Heart left ventricle (tissue), 16 donors: ENCODE measurements at regions not wholly inside any gene's neighbourhood (a gene's known extent, or its start where the extent isn't known, plus 50 kb on each side); places are given as distances from the start of the nearest gene placed in this dataset.

Source experiments
- ATAC-seq, 4 donors: fragments of 200-7000 bp; cut with Tn5 transposase; one replicate each; pipeline ENCODE4 v1.9.1; 2020 to 2022; ENCODE audit warnings: moderate library complexity in 4 of 4, mild to moderate bottlenecking in 3 of 4, moderate number of reproducible peaks in 1 of 4
- DNase-seq, 5 donors: peaks; one replicate each; pipeline ENCODE4 v3.0.0-alpha.2; 2020
- H3K27ac ChIP-seq, 12 donors: fragments of 200-600 bp; sonication (generic) in 4 of 12; one replicate each; pipeline versions ENCODE4 v1.5.0 to v1.8.0; 2016 to 2022; ENCODE audit warnings: mild to moderate bottlenecking in 2 of 12
- H3K27me3 ChIP-seq, 9 donors: fragments of 200-600 bp; sonication (generic) in 2 of 9; one replicate each; pipeline versions ENCODE4 v1.5.1 to v1.8.0; 2016 to 2022; ENCODE audit warnings: mild to moderate bottlenecking in 3 of 9
- H3K36me3 ChIP-seq, 9 donors: fragments of 200-600 bp; sonication (generic) in 2 of 9; one replicate each; pipeline versions ENCODE4 v1.5.0 to v1.8.0; 2018 to 2022; ENCODE audit warnings: mild to moderate bottlenecking in 2 of 9
- H3K4me1 ChIP-seq, 12 donors: fragments of 200-600 bp; sonication (generic) in 4 of 12; one replicate each; pipeline versions ENCODE4 v1.5.0 to v1.8.0; 2016 to 2022; ENCODE audit warnings: mild to moderate bottlenecking in 3 of 12
- H3K4me3 ChIP-seq, 12 donors: fragments of 200-600 bp; sonication (generic) in 4 of 12; one replicate each; pipeline versions ENCODE4 v1.5.0 to v1.8.0; 2017 to 2022; ENCODE audit warnings: mild to moderate bottlenecking in 9 of 12, moderate library complexity in 4 of 12
- H3K9me3 ChIP-seq, 12 donors: fragments of 200-600 bp; sonication (generic) in 4 of 12; one replicate each; pipeline versions ENCODE4 v1.5.0 to v1.8.0; 2016 to 2022; ENCODE audit warnings: mild to moderate bottlenecking in 1 of 12
- CTCF ChIP-seq, 12 donors: fragments of 200-600 bp; sonication (generic) in 4 of 12; IDR thresholded peaks; one replicate each; pipeline versions ENCODE4 v1.5.0 to v1.8.0; 2018 to 2022; ENCODE audit warnings: antibody characterized with exemption in 12 of 12, mild to moderate bottlenecking in 5 of 12
- POLR2A ChIP-seq, 2 donors: fragments of 450-650 bp; IDR thresholded peaks; one replicate each; pipeline ENCODE4 v1.6.1; 2017; ENCODE audit warnings: antibody characterized with exemption in 2 of 2, mild to moderate bottlenecking in 2 of 2, moderate library complexity in 2 of 2
- WGBS, 4 donors: extraction: QIAGEN DNeasy Blood & Tissue Kit in 2 of 4; methylation state at CpG; one replicate each; pipeline versions ENCODE4 v1.1.5 to v1.1.7; 2013 to 2018; 5-methylcytosine and 5-hydroxymethylcytosine counted together
- intact Hi-C, 10 donors: fragments of 100-400 bp; cut with DNase I; formaldehyde crosslinking; loops; one replicate each; pipeline versions ENCODE4 v1.11.1 to v1.14.2; 2022
- donor health status: ischemic (EF 13 %, LVEDD 7.1; RV severe dilation, severe dysfunction).
- donor health status: healthy with polysubstance abuse.
- donor health status: DM: no; HTN: yes; CAD: no.
- donor health status: DM: no; HTN: no; CAD: no.
- donor health status: ischemic (EF 25% LVEDD 6.9; RV normal size, moderate dysfunction).
- donor health status: ischemic (EF 25% LVEDD 5.7; RV mildly dilated, moderate dysfunction).
- donor health status: healthy.
- donor health status: DM: yes; HTN: yes; CAD: no.
- donor health status: ischemic (EF 35%, LVEDD 5.7; RV mildly dilated, moderate dysfunction).
- donor health status: nonischemic (EF 11% LVEDD 7.7; RV severe dilation, severe dysfunction).
- donor health status: DM: yes; HTN: yes; CAD: no.
- donor health status: PGD.
- donor health status: ischemic (EF 29% LVEDD 5.4; RV normal size, mild dysfunction).
- donor health status: nonischemic (EF 23%, LVEDD 6.1; RV moderate dilation, normal function).

GRCh38 chr13:44786756-44787155 lies 202.5 kb downstream of the NUFIP1 start:
- 35 to 42% (median 40%) methylated on average over 3 of the region's 3 CpGs for WGBS, 4 donors
- ATAC-seq (peak in 1 of 4 donors; percentile 36), DNase-seq (no peak)
- Histone ChIP-seq H3K36me3 (no peaks in the 10 kb centered on the region), H3K4me1 (peaks cover 0 to 7% (median 0%) of the 10 kb centered on the region in 12 donors), H3K9me3 (no peaks in the 10 kb centered on the region), H3K4me3 (no peak overlapping the region), H3K27ac (no peak overlapping the region), H3K27me3 (no peaks in the 10 kb centered on the region)
- intact Hi-C loops, result no loop called here
- no peak for TF ChIP-seq CTCF (IDR thresholded peaks at IDR 0.05)
- TF ChIP-seq POLR2A (IDR thresholded peaks at IDR 0.05), result no peak

DNA sequence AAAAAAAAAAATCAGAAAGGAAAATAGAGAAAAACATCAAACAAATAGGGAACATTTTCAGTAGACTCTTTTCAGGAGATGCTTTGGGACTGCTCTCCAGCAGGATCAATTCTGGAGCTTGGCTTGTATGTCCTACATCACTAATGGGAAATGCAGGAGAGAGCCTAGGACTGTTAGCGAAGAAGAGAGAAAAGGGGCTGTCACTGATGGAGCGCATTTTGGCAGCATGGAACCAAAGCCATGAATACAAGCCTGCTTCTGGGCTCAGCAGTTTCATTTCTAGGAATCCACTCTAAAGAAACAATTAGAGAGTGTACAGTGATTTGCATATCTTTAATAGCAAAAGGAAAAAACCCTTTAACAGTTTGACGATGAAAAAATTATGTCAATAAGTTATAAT lies 203.9 kb downstream of the NUFIP1 start:
- Histone ChIP-seq H3K36me3 (no peaks in the 10 kb centered on the region), H3K27ac (no peak overlapping the region), H3K4me1 (peaks cover 0 to 7% (median 0%) of the 10 kb centered on the region in 12 donors), H3K27me3 (no peaks in the 10 kb centered on the region), H3K9me3 (no peaks in the 10 kb centered on the region), H3K4me3 (no peak overlapping the region)
- TF ChIP-seq POLR2A (IDR thresholded peaks at IDR 0.05) (no peak), CTCF (IDR thresholded peaks at IDR 0.05) (no peak)
- DNase-seq (no peak), ATAC-seq (no peak)
- WGBS, 4 donors, result 94 to 97% (median 95%) methylated on average over 3 of the region's 3 CpGs
- intact Hi-C loops, result no loop called here

- H3K4me3 ChIP-seq, result no peak overlapping the region
- intact Hi-C loops, result no loop called here
- ATAC-seq (no peak), DNase-seq (no peak)
- peaks cover 0 to 7% (median 0%) of the 10 kb centered on the region in 12 donors for H3K4me1 ChIP-seq
- TF ChIP-seq CTCF (IDR thresholded peaks at IDR 0.05) (no peak), POLR2A (IDR thresholded peaks at IDR 0.05) (no peak)
- H3K9me3 ChIP-seq, result no peaks in the 10 kb centered on the region
- 93 to 98% (median 95%) methylated on average over 2 of the region's 2 CpGs for WGBS, 4 donors
- H3K27ac ChIP-seq, result no peak overlapping the region
- H3K36me3 ChIP-seq, result no peaks in the 10 kb centered on the region
- no peaks in the 10 kb centered on the region for H3K27me3 ChIP-seq
Measured at GRCh38 chr13:44784708-44785080, 204.6 kb downstream of the NUFIP1 start.

DNA sequence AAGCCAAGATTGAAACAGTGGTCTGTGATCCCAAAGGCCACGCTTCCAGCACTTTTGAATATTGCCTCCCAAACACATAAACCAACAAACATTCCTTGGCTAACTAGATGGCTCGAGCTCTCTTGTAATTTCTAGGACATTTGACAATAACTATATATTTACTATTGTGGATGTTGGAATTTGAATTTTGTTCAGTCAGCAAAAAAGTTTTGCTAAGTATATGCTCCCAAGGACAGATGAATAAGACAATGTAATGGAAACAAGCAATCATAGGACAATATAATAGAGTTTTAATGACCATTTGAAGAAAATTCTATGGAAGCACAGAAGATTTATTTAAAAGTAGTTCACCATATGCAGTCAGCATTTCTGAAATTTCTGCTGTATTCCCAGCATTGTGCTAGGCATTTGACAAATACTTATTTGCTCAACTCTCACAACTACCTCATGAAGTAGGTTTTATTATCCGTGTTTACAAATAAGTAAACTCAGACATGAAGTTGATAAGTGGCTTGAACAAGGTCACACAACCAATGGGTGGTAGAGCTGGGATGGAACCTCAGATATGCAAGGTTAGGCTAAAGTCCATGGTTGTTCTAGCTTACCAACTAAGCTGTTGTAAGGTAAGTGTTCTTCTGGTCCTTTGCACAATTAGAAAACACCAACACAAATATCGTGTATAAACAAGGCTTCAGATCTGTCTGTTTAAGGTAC lies 205.1 kb downstream of the NUFIP1 start:
- no peak for TF ChIP-seq CTCF (IDR thresholded peaks at IDR 0.05)
- no peak for TF ChIP-seq POLR2A (IDR thresholded peaks at IDR 0.05)
- no peak for DNase-seq
- no peaks in the 10 kb centered on the region for H3K9me3 ChIP-seq
- peaks cover 0 to 7% (median 0%) of the 10 kb centered on the region in 12 donors for H3K4me1 ChIP-seq
- no peak overlapping the region for H3K27ac ChIP-seq
- H3K4me3 ChIP-seq, result no peak overlapping the region
- no peaks in the 10 kb centered on the region for H3K36me3 ChIP-seq
- intact Hi-C loops, result no loop called here
- WGBS, 4 donors, result 87 to 93% (median 91%) methylated on average over 4 of the region's 4 CpGs
- no peaks in the 10 kb centered on the region for H3K27me3 ChIP-seq
- ATAC-seq, result no peak
